ENCODE measurements at regions not wholly inside any gene's neighbourhood (a gene's known extent, or its start where the extent isn't known, plus 50 kb on each side); places are given as distances from the start of the nearest gene placed in this dataset.

DNA sequence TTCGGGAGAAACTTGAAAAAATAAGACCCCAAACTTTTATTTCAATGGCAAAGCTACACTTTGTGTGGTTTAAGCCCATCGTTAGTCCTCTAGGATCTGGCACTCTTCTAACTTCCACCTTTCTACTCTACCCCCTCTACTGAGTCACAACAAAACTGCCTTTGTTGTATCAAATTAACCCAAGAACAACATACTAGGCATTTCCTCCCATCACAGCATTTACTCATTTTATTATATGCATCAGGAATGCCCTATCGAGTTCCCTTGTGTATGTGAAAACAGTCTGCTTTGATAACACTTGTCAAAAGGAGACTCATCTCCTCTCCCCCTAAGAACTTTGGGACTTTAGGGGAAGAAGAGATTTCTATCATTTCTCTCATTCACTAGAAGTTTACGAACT is 158.9 kb upstream of the FREM1 start:
- H3K9me2 ChIP-seq, result no peaks in the 10 kb centered on the region
- no peak for TF ChIP-seq EZH2phosphoT487 (IDR thresholded peaks at IDR 0.05; ENCODE audit: borderline replicate concordance, low read depth)
- no peak for TF ChIP-seq NFIC (IDR thresholded peaks at IDR 0.05; ENCODE audit: borderline replicate concordance)
- TF ChIP-seq GATA2 (CRISPR knock-in tag; IDR thresholded peaks at IDR 0.05), result no peak
- TF ChIP-seq RCOR1 (IDR thresholded peaks at IDR 0.05; ENCODE audit: low read length), result no peak
- TF ChIP-seq, protein P1, sequence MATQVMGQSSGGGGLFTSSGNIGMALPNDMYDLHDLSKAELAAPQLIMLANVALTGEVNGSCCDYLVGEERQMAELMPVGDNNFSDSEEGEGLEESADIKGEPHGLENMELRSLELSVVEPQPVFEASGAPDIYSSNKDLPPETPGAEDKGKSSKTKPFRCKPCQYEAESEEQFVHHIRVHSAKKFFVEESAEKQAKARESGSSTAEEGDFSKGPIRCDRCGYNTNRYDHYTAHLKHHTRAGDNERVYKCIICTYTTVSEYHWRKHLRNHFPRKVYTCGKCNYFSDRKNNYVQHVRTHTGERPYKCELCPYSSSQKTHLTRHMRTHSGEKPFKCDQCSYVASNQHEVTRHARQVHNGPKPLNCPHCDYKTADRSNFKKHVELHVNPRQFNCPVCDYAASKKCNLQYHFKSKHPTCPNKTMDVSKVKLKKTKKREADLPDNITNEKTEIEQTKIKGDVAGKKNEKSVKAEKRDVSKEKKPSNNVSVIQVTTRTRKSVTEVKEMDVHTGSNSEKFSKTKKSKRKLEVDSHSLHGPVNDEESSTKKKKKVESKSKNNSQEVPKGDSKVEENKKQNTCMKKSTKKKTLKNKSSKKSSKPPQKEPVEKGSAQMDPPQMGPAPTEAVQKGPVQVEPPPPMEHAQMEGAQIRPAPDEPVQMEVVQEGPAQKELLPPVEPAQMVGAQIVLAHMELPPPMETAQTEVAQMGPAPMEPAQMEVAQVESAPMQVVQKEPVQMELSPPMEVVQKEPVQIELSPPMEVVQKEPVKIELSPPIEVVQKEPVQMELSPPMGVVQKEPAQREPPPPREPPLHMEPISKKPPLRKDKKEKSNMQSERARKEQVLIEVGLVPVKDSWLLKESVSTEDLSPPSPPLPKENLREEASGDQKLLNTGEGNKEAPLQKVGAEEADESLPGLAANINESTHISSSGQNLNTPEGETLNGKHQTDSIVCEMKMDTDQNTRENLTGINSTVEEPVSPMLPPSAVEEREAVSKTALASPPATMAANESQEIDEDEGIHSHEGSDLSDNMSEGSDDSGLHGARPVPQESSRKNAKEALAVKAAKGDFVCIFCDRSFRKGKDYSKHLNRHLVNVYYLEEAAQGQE (IDR thresholded peaks at IDR 0.05; ENCODE audit: low read depth, low read length), result no peak
- TF ChIP-seq MEF2A (IDR thresholded peaks at IDR 0.05; ENCODE audit: borderline replicate concordance, low read depth), result no peak
- TF ChIP-seq, protein P2, sequence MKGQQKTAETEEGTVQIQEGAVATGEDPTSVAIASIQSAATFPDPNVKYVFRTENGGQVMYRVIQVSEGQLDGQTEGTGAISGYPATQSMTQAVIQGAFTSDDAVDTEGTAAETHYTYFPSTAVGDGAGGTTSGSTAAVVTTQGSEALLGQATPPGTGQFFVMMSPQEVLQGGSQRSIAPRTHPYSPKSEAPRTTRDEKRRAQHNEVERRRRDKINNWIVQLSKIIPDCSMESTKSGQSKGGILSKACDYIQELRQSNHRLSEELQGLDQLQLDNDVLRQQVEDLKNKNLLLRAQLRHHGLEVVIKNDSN (IDR thresholded peaks at IDR 0.05; ENCODE audit: borderline replicate concordance, low read depth), result no peak
- TF ChIP-seq RFX5 (IDR thresholded peaks at IDR 0.05; ENCODE audit: low read length), result no peak
- TF ChIP-seq, protein P3, sequence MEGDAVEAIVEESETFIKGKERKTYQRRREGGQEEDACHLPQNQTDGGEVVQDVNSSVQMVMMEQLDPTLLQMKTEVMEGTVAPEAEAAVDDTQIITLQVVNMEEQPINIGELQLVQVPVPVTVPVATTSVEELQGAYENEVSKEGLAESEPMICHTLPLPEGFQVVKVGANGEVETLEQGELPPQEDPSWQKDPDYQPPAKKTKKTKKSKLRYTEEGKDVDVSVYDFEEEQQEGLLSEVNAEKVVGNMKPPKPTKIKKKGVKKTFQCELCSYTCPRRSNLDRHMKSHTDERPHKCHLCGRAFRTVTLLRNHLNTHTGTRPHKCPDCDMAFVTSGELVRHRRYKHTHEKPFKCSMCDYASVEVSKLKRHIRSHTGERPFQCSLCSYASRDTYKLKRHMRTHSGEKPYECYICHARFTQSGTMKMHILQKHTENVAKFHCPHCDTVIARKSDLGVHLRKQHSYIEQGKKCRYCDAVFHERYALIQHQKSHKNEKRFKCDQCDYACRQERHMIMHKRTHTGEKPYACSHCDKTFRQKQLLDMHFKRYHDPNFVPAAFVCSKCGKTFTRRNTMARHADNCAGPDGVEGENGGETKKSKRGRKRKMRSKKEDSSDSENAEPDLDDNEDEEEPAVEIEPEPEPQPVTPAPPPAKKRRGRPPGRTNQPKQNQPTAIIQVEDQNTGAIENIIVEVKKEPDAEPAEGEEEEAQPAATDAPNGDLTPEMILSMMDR (IDR thresholded peaks at IDR 0.05), result no peak
- TF ChIP-seq, protein P4, sequence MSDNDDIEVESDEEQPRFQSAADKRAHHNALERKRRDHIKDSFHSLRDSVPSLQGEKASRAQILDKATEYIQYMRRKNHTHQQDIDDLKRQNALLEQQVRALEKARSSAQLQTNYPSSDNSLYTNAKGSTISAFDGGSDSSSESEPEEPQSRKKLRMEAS (IDR thresholded peaks at IDR 0.05; ENCODE audit: low read depth), result no peak
- TF ChIP-seq TEAD4 (IDR thresholded peaks at IDR 0.05; ENCODE audit: borderline replicate concordance, insufficient read depth), result no peak
- no peak for TF ChIP-seq NRF1 (IDR thresholded peaks at IDR 0.05; ENCODE audit: low read depth, low read length)
- TF ChIP-seq EP300 (IDR thresholded peaks at IDR 0.05; ENCODE audit: borderline replicate concordance in 1 of 2, low read depth in 1 of 2, low read length in 1 of 2), result no peak
- TF ChIP-seq ELF1 (IDR thresholded peaks at IDR 0.05), result no peak
- TF ChIP-seq JUND (IDR thresholded peaks at IDR 0.05), result no peak
- no peak for TF ChIP-seq RAD21 (IDR thresholded peaks at IDR 0.05; ENCODE audit: low read length)
- no peak for TF ChIP-seq MXI1 (IDR thresholded peaks at IDR 0.05; ENCODE audit: low read depth, low read length)
- no peak for TF ChIP-seq FOXM1 (IDR thresholded peaks at IDR 0.05; ENCODE audit: low read depth)
- no peak for TF ChIP-seq TAF1 (IDR thresholded peaks at IDR 0.05; ENCODE audit: borderline replicate concordance, low read depth, low read length)
- no peak for TF ChIP-seq TCF12 (IDR thresholded peaks at IDR 0.05)
- no peaks in the 10 kb centered on the region for H3K9me3 ChIP-seq
- no peak overlapping the region for H3K27ac ChIP-seq (ENCODE audit: low read depth in 2 of 2, low read length in 1 of 2)
- no peaks in the 10 kb centered on the region for H4K20me1 ChIP-seq (ENCODE audit: insufficient read depth)
- ChIA-PET CTCF (no interaction called here), POLR2A (interaction anchor here (0.6 kb wide), 1 partner anchor 75 kb away, joined by 3 read pairs; no protein-coding TSS in a partner anchor)
- no peak overlapping the region for H2AFZ ChIP-seq (ENCODE audit: low read depth)
- H3K27me3 ChIP-seq (ENCODE audit: insufficient read depth), result no peaks in the 10 kb centered on the region
- no peaks in the 10 kb centered on the region for H3K79me2 ChIP-seq (ENCODE audit: insufficient read depth)
- no peaks in the 10 kb centered on the region for H3F3A ChIP-seq (replicated peaks; ENCODE audit: insufficient read depth)
- H3K4me1 ChIP-seq (ENCODE audit: control insufficient read depth in 1 of 2, insufficient read depth in 2 of 2, low read depth in 1 of 2, low read length in 1 of 2), result no peaks in the 10 kb centered on the region; a peak in 1 of 4 replicates
- WGBS (ENCODE audit: low lambda C conversion rate), result 44% methylated on average over 4 of the region's 4 CpGs
- no peak overlapping the region for H3K4me2 ChIP-seq
- H3K36me3 ChIP-seq (replicated peaks in 1 of 2; ENCODE audit: control insufficient read depth in 1 of 2, insufficient read depth in 2 of 2, low read length in 1 of 2), result no peaks in the 10 kb centered on the region
- no peak for DNase-seq
- H3K4me3 ChIP-seq (ENCODE audit: low read depth in 2 of 2, low read length in 1 of 2), result no peak overlapping the region
- H3K9ac ChIP-seq, result no peak overlapping the region

All from SK-N-SH (cell line).